Activated CD4-positive, alpha-beta T cell treated with anti-CD3 and anti-CD28 coated beads, Interleukin-2, amount 50 U/mL, for 4 hours (primary cell): ENCODE measurements at regions not wholly inside any gene's neighbourhood (a gene's known extent, or its start where the extent isn't known, plus 50 kb on each side); places are given as distances from the start of the nearest gene placed in this dataset.
"Not testable (repeated sequence)": the region's sequence is repeated elsewhere in the genome, so short reads cannot be mapped to it uniquely, and the experiment has no call there.

ENCODE experiments used
- DNase-seq, 2 experiments: peaks; one replicate each; pipeline ENCODE4 v3.0.0-alpha.2; 2020

- DNase-seq: no peak
Measured at GRCh38 chr11:122440811-122441665, 214.5 kb upstream of the UBASH3B start.

GRCh38 chr11:122439866-122440810, 215.4 kb upstream of the UBASH3B start:
- no peak for DNase-seq

DNA sequence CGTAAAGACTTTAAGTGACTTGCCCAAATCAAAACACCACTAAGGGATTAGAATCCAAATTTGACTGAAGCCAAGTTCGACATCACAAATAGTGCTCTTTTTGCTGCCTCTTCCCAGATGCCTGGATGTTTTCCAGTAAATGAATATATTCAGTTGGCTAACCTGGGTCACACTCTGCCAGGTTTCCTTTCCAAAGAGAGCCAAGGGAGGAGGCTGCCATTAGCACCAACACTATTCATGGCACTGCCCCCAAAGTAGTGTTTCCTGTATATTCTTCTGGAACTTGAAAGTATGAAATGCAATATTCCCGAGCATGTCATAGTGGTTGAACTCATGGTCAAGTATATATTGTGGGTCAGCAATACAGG, 219.3 kb upstream of the UBASH3B start:
- DNase-seq: no peak

GRCh38 chr11:122435540-122436187, 219.9 kb upstream of the UBASH3B start:
- no peak for DNase-seq

DNA sequence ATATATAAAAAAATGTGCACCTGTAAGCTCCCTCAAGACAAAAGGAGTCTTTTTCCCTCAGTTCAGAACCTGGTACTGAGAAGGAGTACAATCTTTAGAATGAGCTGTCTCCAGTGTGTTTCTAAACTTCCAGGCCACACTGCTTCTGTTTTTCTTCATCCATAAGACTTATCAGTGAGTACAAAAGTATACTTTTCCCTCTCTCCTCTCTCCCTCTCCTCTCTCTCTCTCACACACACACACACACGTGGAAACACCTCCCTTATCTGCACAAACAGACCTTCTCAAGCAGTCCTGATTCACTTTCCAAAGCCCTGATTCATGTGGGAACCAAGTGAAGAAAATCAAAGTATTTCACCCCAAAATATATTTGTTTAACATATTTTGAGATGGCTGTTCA, 220.7 kb upstream of the UBASH3B start:
- DNase-seq: no peak

GRCh38 chr11:122430490-122430889, 225.0 kb upstream of the UBASH3B start:
- DNase-seq: no peak

- no peak for DNase-seq
Measured at GRCh38 chr11:122426073-122426472, 229.4 kb upstream of the UBASH3B start.

GRCh38 chr11:122424636-122425035, 230.9 kb upstream of the UBASH3B start:
- DNase-seq: no peak

GRCh38 chr11:122423886-122424285, 231.6 kb upstream of the UBASH3B start:
- DNase-seq: no peak

GRCh38 chr11:122423273-122423672, 232.2 kb upstream of the UBASH3B start:
- DNase-seq: no peak

GRCh38 chr11:122422682-122423081, 232.8 kb upstream of the UBASH3B start:
- DNase-seq: no peak

GRCh38 chr11:122421702-122422101, 233.8 kb upstream of the UBASH3B start:
- no peak for DNase-seq

- DNase-seq: no peak
Measured at GRCh38 chr11:122418032-122418431, 237.5 kb upstream of the UBASH3B start.

- no peak for DNase-seq
Measured at GRCh38 chr11:122414406-122415018, 241.0 kb upstream of the UBASH3B start.

DNA sequence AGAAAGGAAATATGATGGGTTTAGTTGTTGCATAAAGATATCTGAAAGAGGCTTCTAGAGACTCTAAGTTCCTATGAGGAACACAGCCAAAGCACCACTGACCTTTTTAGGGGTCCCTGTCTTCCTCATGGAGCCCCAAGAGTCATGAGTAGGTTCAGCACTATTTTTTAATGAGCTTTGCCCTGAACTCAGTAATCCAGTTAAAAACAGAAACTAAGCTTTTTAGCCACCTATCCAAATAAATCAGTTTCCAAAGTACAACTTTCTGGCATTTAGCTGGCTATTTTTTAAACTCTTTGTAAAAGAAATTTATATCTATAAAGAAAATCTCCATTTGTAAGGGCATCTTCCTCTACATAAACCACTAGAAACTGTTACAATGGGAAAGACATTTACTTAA, 241.8 kb upstream of the UBASH3B start:
- DNase-seq: no peak

- DNase-seq: no peak
Measured at GRCh38 chr11:122412581-122412980, 242.9 kb upstream of the UBASH3B start.

DNA sequence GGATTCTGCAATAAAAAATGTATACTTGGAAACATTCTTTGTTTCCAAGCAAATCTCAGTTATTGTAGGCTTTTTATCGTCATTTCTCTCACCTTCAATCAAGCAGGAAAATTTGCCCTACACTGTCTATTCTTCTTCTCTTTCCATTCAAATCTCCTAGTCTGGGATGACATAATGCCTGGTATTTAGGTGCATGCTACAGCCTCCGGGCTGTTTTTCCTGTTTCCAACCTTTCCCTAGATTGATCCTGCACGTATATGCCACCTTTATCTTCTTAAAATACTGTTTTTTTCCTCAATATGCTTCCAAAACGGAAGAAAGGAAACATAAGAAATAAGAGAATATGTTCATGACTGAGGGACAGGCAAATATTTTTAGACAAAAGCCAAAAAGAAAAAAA, 249.1 kb upstream of the UBASH3B start:
- no peak for DNase-seq

DNA sequence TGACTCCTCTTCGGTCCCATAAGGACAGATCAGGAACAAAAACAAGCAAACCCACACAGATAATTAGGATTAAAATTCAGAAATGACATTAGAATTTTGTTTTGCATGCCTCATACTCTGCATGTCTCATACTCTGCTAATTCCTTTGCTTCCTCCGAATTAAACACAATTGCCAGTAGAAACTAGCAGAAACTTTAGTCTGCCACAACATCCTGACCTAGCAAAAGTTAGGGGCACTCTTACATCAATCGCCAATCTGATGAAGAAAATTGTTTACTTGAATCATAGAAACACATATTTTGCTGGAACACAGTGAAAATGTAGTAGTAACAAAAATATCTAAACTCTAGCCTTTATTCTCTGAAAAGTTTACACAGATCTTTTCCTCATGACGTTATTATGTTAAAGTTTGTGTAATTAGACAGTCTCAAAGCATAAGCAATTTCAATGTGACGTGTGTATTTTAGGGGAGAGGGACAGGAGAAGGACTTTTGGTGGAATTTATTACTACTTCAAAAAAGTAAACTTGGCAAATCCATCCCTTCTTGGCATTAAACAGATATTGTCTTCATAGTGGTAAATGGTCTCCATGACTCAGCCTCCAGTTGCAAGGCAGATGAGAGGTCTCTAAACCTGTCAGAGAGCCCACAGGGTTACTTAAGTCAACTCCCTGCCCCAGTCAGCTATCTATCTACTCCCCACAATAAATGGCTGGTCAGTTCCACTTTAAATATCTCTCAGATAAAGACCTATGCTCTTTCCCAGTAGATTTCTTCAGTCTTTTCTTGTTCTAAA, 249.8 kb upstream of the UBASH3B start:
- DNase-seq: no peak

DNA sequence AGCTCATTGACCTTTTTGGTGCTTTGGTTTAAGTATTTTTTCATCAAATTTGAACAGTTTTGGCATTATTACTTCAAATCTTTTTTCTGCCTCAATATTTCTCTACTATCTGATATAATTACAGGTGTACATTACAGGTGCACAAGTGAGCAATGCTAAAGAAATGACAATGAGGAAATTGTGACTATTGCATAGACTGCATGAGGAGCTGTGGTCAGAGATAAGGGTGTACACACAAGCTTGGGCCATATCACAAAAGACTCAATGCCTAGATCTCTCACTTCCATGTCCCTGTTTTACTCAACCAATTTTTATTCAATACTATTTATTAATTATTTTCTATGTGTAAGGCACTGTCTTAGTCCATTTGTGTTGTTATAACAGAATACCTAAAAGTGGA, 251.0 kb upstream of the UBASH3B start:
- DNase-seq: no peak

DNA sequence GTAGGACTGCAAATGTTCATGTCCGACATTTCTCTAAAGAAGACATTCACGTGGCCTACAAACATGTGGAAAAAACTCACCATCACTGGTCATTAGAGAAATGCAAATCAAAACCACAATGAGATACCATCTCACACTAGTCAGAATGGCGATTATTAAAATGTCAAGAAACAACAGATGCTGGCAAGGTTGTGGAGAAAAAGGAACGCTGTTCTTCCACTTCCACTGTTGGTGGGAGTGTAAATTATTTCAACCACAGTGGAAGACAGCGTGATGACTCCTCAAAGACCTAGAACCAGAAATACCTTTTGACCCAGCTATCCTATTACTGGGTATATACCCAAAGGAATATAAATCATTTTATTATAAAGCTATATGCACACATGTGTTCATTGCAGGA, 253.9 kb upstream of the UBASH3B start:
- not testable (repeated sequence) for DNase-seq

DNA sequence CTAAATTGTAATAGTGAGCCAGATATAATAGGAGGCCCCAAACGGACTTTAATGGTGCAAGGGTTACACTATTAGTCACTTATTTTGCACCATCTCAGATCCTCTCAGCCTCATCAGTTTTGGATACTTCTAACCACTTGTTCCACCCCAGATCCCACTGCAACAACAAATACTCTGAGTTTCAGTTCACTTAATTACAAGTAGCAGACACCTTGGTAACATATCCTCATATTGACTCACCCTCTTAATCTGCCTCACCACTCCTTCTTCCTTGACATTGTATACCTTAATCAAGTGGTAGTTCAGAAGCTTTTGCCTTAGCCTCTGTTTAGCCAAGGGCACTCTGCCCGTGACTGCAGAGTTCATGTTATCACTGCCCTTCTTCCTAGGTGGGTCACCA, 256.1 kb upstream of the UBASH3B start:
- DNase-seq: no peak

- DNase-seq: no peak
Measured at GRCh38 chr11:122398851-122399250, 256.7 kb upstream of the UBASH3B start.
